K562 (cell line): ENCODE measurements at regions not wholly inside any gene's neighbourhood (a gene's known extent, or its start where the extent isn't known, plus 50 kb on each side); places are given as distances from the start of the nearest gene placed in this dataset.

Experiments used
- ATAC-seq: fragments of 200-7000 bp; cut with Tn5 transposase; 3 replicates; pipeline ENCODE4 v1.9.1; 2020; ENCODE audit warnings: moderate library complexity
- BruUV-seq: library from RNA; stranded (reverse); fragments of 400-500 nt; replicated peaks from 2 replicates; lab custom pipeline; 2021; lab: Mats Ljungman, UMichigan
- CTCF ChIA-PET: fragments of 300-600 bp; formaldehyde crosslinking; extraction: SDS; loops from one replicate; lab custom pipeline; 2021; ENCODE audit warnings: low intra/inter-chr PET ratio; lab: Yijun Ruan, JAX
- POLR2A ChIA-PET: fragments of 300-600, 350-650 bp; sonication (Branson Sonifier 250); formaldehyde crosslinking; extraction: SDS; loops from one replicate; lab custom pipeline; 2021; ENCODE audit warnings: antibody characterized with exemption, inconsistent platforms; lab: Yijun Ruan, JAX
- DNase-seq, 4 experiments: peaks; one replicate each; pipeline versions ENCODE4 v3.0.0 to v3.0.0-alpha.2; 2011 to 2018; ENCODE audit warnings: low spot score in 3 of 4, mixed read lengths in 3 of 4; ENCODE audit errors: extremely low read depth in 1 of 4
- FAIRE-seq: peaks from 2 replicates; lab custom pipeline; 2011; peaks lifted over from hg19 to GRCh38; lab: Jason Lieb, UNC
- H2AFZ ChIP-seq: 2 replicates; pipeline ENCODE4 v1.6.0; 2011; ENCODE audit warnings: low read depth, low read length, control low read depth, inconsistent platforms
- H3K27ac ChIP-seq: fragments of 200-600 bp; 3 replicates; pipeline ENCODE4 v1.8.0; 2011; ENCODE audit warnings: low read depth, mild to moderate bottlenecking, control low read depth, inconsistent platforms, low read length, moderate library complexity, mixed read lengths; ENCODE audit errors: extremely low read depth
- H3K27me3 ChIP-seq, 2 experiments: fragments of 300-600 bp in 1 of 2; 2 replicates in 1 of 2; 3 replicates in 1 of 2; pipeline versions ENCODE4 v1.6.0 to v1.8.0; 2011; ENCODE audit warnings: inconsistent platforms in 2 of 2, low read length in 2 of 2, mild to moderate bottlenecking in 1 of 2, mixed read lengths in 1 of 2, moderate library complexity in 1 of 2; ENCODE audit not compliant: control insufficient read depth in 2 of 2, insufficient read depth in 2 of 2
- H3K36me3 ChIP-seq: fragments of 300-600 bp; 3 replicates; pipeline ENCODE4 v1.8.0; 2011; ENCODE audit warnings: mild to moderate bottlenecking, low read length, inconsistent platforms; ENCODE audit not compliant: control insufficient read depth, insufficient read depth
- H3K4me1 ChIP-seq, 2 experiments: fragments of 200-600 bp in 1 of 2; replicated peaks in 1 of 2; 2 replicates in 1 of 2; 3 replicates in 1 of 2; pipeline versions ENCODE4 v1.5.1 to v1.8.0; 2011; ENCODE audit warnings: inconsistent platforms in 2 of 2, low read length in 2 of 2, mild to moderate bottlenecking in 1 of 2, mixed read lengths in 1 of 2, moderate library complexity in 1 of 2; ENCODE audit not compliant: control insufficient read depth in 2 of 2, insufficient read depth in 2 of 2
- H3K4me2 ChIP-seq: 2 replicates; pipeline ENCODE4 v1.6.1; 2011; ENCODE audit warnings: low read length, control low read depth, inconsistent platforms, mixed read lengths; ENCODE audit not compliant: insufficient read depth
- H3K4me3 ChIP-seq: fragments of 200-600 bp; sonication (generic), shearing (Covaris generic); 2 replicates; pipeline ENCODE4 v1.5.1; 2016; ENCODE audit warnings: control low read depth, inconsistent platforms
- H3K79me2 ChIP-seq: fragments of 200-600 bp; 3 replicates; pipeline ENCODE4 v1.8.0; 2011; ENCODE audit warnings: low read length, inconsistent platforms; ENCODE audit not compliant: control insufficient read depth, insufficient read depth
- H3K9ac ChIP-seq, 2 experiments: 2 replicates each; pipeline versions ENCODE4 v1.6.0 to v1.6.1; 2011; ENCODE audit warnings: low read depth in 2 of 2, low read length in 2 of 2, control low read depth in 1 of 2, inconsistent platforms in 1 of 2, mild to moderate bottlenecking in 1 of 2, mixed read lengths in 1 of 2; ENCODE audit not compliant: insufficient read depth in 1 of 2
- H3K9me1 ChIP-seq: one replicate; pipeline ENCODE4 v1.6.0; 2011; ENCODE audit warnings: inconsistent platforms, mild to moderate bottlenecking, low read length, moderate library complexity; ENCODE audit not compliant: control insufficient read depth, insufficient read depth
- H3K9me3 ChIP-seq: replicated peaks from 2 replicates; pipeline ENCODE4 v1.5.1; 2011; ENCODE audit warnings: low read depth, low read length, inconsistent platforms; ENCODE audit not compliant: control insufficient read depth, insufficient read depth
- H4K20me1 ChIP-seq: replicated peaks from 2 replicates; pipeline ENCODE4 v1.6.1; 2011; ENCODE audit warnings: low read length, inconsistent platforms, mixed read lengths; ENCODE audit not compliant: control insufficient read depth, insufficient read depth
- ARID1B ChIP-seq: fragments of 450-650 bp; IDR thresholded peaks from 2 replicates; pipeline ENCODE4 v1.6.1; 2016; ENCODE audit warnings: antibody characterized with exemption, mild to moderate bottlenecking, inconsistent platforms
- BACH1 ChIP-seq: fragments of 200-800 bp; sonication (Bioruptor generic); IDR thresholded peaks from 2 replicates; pipeline ENCODE4 v1.6.1; 2016; ENCODE audit warnings: missing genetic modification characterization, missing compliant biosample characterization
- CBX3 ChIP-seq, 2 experiments: IDR thresholded peaks; 1 replicate in 1 of 2; 2 replicates in 1 of 2; pipeline ENCODE4 v1.6.1; 2012; ENCODE audit warnings: inconsistent platforms in 2 of 2, low read length in 2 of 2, borderline replicate concordance in 1 of 2, control low read depth in 1 of 2
- CEBPZ ChIP-seq: fragments of 150-350 bp; IDR thresholded peaks from 2 replicates; pipeline ENCODE4 v1.6.1; 2014; ENCODE audit warnings: low read depth, mild to moderate bottlenecking, low read length, borderline replicate concordance
- CHD4 ChIP-seq: fragments of 200-600 bp; sonication (generic); IDR thresholded peaks from 3 replicates; pipeline ENCODE4 v1.6.1; 2012; ENCODE audit warnings: low read depth, mild to moderate bottlenecking, mixed read lengths, low read length, inconsistent platforms; ENCODE audit not compliant: insufficient read depth, insufficient replicate concordance, poor library complexity, severe bottlenecking
- CTBP1 ChIP-seq: fragments of 450-650 bp; IDR thresholded peaks from 2 replicates; pipeline ENCODE4 v1.6.1; 2016; ENCODE audit warnings: borderline replicate concordance
- E4F1 ChIP-seq: fragments of 250-450 bp; sonication (Bioruptor Pico); IDR thresholded peaks from 2 replicates; pipeline ENCODE4 v1.5.0; 2021; ENCODE audit warnings: mild to moderate bottlenecking, borderline replicate concordance
- GABPB2 ChIP-seq: fragments of 250-450 bp; sonication (Bioruptor Pico); conservative IDR thresholded peaks from 2 replicates; pipeline ENCODE4 v1.5.1; 2021; ENCODE audit warnings: mild to moderate bottlenecking
- POU5F1 ChIP-seq: fragments of 150-350 bp; IDR thresholded peaks from 2 replicates; pipeline ENCODE4 v1.6.1; 2014; ENCODE audit warnings: borderline replicate concordance, low read length, low read depth, mild to moderate bottlenecking; ENCODE audit not compliant: partially characterized antibody
- RFX7 ChIP-seq: fragments of 250-450 bp; sonication (Bioruptor Pico); IDR thresholded peaks from 2 replicates; pipeline ENCODE4 v1.5.1; 2021; ENCODE audit warnings: mild to moderate bottlenecking
- SAFB ChIP-seq: fragments of 200-400 bp; formaldehyde crosslinking; IDR thresholded peaks from 2 replicates; pipeline ENCODE4 v1.6.1; 2017; ENCODE audit warnings: low read depth, low read length, borderline replicate concordance
- TAL1 ChIP-seq: fragments of 450-650 bp; IDR thresholded peaks from 2 replicates; pipeline ENCODE4 v1.6.1; 2016; ENCODE audit warnings: mild to moderate bottlenecking
- ZNF146 ChIP-seq: IDR thresholded peaks from one replicate; pipeline ENCODE4 v1.6.1; 2018; ENCODE audit warnings: missing compliant biosample characterization; ENCODE audit not compliant: unreplicated experiment
- ZNF354B ChIP-seq: fragments of 250-450 bp; sonication (Bioruptor Pico); IDR thresholded peaks from 2 replicates; pipeline ENCODE4 v1.4.0; 2020
- WGBS: fragments of 100-300 bp; shearing (Covaris generic); methylation state at CpG from one replicate; pipeline ENCODE4 v1.1.6; 2016; ENCODE audit warnings: low coverage, mixed read lengths; ENCODE audit not compliant: insufficient coverage; ENCODE audit errors: missing lambda C conversion rate; 5-methylcytosine and 5-hydroxymethylcytosine counted together
- in situ Hi-C: fragments of 300-500 bp; cut with MboI; formaldehyde crosslinking; loops from 4 replicates; pipeline ENCODE4 v1.15.0; 2018; ENCODE audit warnings: inconsistent platforms, mixed read lengths
- intact Hi-C: fragments of 100-400 bp; cut with micrococcal nuclease; formaldehyde crosslinking; loops from 2 replicates; pipeline ENCODE4 v1.14.2; 2022
- TF ChIP-seq, protein P1 (sequence below): sonication (generic); formaldehyde crosslinking; IDR thresholded peaks from 2 replicates; pipeline ENCODE4 v1.8.0; 2023; ENCODE audit warnings: mild to moderate bottlenecking, missing genetic modification reagents

- TF ChIP-seq CEBPZ (no peak), CHD4 (no peak), POU5F1 (no peak), RFX7 (CRISPR knock-in tag) (no peak)
- TF ChIP-seq, protein P1, sequence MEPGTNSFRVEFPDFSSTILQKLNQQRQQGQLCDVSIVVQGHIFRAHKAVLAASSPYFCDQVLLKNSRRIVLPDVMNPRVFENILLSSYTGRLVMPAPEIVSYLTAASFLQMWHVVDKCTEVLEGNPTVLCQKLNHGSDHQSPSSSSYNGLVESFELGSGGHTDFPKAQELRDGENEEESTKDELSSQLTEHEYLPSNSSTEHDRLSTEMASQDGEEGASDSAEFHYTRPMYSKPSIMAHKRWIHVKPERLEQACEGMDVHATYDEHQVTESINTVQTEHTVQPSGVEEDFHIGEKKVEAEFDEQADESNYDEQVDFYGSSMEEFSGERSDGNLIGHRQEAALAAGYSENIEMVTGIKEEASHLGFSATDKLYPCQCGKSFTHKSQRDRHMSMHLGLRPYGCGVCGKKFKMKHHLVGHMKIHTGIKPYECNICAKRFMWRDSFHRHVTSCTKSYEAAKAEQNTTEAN (CRISPR knock-in tag) = no peak
- TF ChIP-seq, all 486 proteins: peak for 0
These were observed 597.0 kb upstream of the RBFOX1 start (continued) for GRCh38 chr16:6735631-6736030.

DNA sequence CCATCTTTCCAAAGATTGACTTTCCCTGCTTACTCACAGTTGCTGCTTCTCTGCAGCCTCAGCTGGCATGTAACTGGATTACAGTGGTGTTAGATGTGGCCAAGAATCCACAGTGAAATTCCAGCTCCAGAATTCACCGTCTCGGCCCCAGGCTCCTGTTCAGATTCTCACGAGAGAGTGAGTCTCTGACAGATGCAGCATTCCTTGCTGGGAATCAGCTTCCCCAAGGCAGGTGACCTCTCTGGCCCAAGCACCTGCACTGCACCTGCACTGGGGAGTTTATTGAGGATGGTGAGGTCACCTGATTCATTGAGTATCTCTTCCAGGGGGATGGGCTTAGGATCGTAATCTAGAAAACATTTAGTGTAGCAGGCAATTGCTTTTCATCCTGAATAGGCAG, 600.5 kb upstream of the RBFOX1 start:
- ATAC-seq = no peak
- intact Hi-C loops (no loop called here), in situ Hi-C loops (no loop called here)
- H3K4me1 ChIP-seq = no peaks in the 10 kb centered on the region
- no peaks in the 10 kb centered on the region for H3K9me3 ChIP-seq
- H3K79me2 ChIP-seq = no peaks in the 10 kb centered on the region
- ChIA-PET POLR2A (interaction anchor here (0.6 kb wide), 1 partner anchor 237 kb away, joined by 3 read pairs; no protein-coding TSS in a partner anchor), CTCF (no interaction called here)
- BruUV-seq = no TSS peak
- FAIRE-seq = no peak
- H3K4me3 ChIP-seq = no peak overlapping the region
- no peaks in the 10 kb centered on the region for H3K9me1 ChIP-seq
- no peaks in the 10 kb centered on the region for H3K27me3 ChIP-seq
- H2AFZ ChIP-seq = no peak overlapping the region
- WGBS = 0% methylated on average over 4 of the region's 4 CpGs
- H3K27ac ChIP-seq = no peak overlapping the region
- H3K9ac ChIP-seq = no peak overlapping the region
- no peaks in the 10 kb centered on the region for H4K20me1 ChIP-seq
- no peak overlapping the region for H3K4me2 ChIP-seq
- no peaks in the 10 kb centered on the region for H3K36me3 ChIP-seq
- DNase-seq = no peak
- TF ChIP-seq GABPB2 (CRISPR knock-in tag) (no peak), TAL1 (no peak), SAFB (no peak), CTBP1 (no peak), ZNF146 (CRISPR knock-in tag) (no peak), BACH1 (tag) (no peak), ARID1B (no peak), E4F1 (CRISPR knock-in tag) (no peak), ZNF354B (no peak), CBX3 (IDR thresholded peaks at IDR 0.05; ENCODE audit: borderline replicate concordance in 1 of 2, low read length in 2 of 2) (no peak)
